Activated CD4-positive, alpha-beta T cell treated with anti-CD3 and anti-CD28 coated beads for 36 hours (primary cell): ENCODE measurements at regions not wholly inside any gene's neighbourhood (a gene's known extent, or its start where the extent isn't known, plus 50 kb on each side); places are given as distances from the start of the nearest gene placed in this dataset.
"Not testable (repeated sequence)": the region's sequence is repeated elsewhere in the genome, so short reads cannot be mapped to it uniquely, and the experiment has no call there.

ENCODE experiments used
- ATAC-seq: fragments of 200-7000 bp; cut with Tn5 transposase; one replicate; pipeline ENCODE4 v1.10.0; 2021; ENCODE audit warnings: mild to moderate bottlenecking, moderate library complexity
- CTCF ChIA-PET: fragments of 350-600 bp; sonication (Branson Sonifier 250); formaldehyde crosslinking; loops from one replicate; lab custom pipeline; 2021; ENCODE audit warnings: antibody characterized with exemption; lab: Charles Lee
- POLR2A ChIA-PET: fragments of 350-600 bp; sonication (Branson Sonifier 250); formaldehyde crosslinking; loops from one replicate; lab custom pipeline; 2021; ENCODE audit warnings: antibody characterized with exemption, inconsistent platforms; lab: Charles Lee
- DNase-seq: peaks from one replicate; pipeline ENCODE4 v3.0.0-alpha.2; 2020
- H3K27ac Mint-ChIP-seq: one replicate; pipeline ENCODE4 v1.8.0; 2021; ENCODE audit warnings: mixed read lengths
- H3K27me3 Mint-ChIP-seq: one replicate; pipeline ENCODE4 v1.8.0; 2021; ENCODE audit warnings: mixed read lengths
- H3K36me3 Mint-ChIP-seq: one replicate; pipeline ENCODE4 v1.8.0; 2021; ENCODE audit warnings: low read depth, mixed read lengths
- H3K4me1 Mint-ChIP-seq: one replicate; pipeline ENCODE4 v1.8.0; 2021; ENCODE audit warnings: mixed read lengths
- H3K4me3 Mint-ChIP-seq: one replicate; pipeline ENCODE4 v1.8.0; 2021; ENCODE audit warnings: mild to moderate bottlenecking, moderate library complexity, mixed read lengths
- H3K9me3 Mint-ChIP-seq: one replicate; pipeline ENCODE4 v1.8.0; 2021; ENCODE audit warnings: low read depth, mixed read lengths
- intact Hi-C, 2 experiments: fragments of 100-400 bp; cut with DNase I in 1 of 2; cut with micrococcal nuclease in 1 of 2; formaldehyde crosslinking; loops; one replicate each; pipeline versions ENCODE4 v1.14.2 to v1.15.1; 2022 to 2024; cut with DNase I, micrococcal nuclease

- H3K9me3 Mint-ChIP-seq, CTCF ChIA-PET, DNase-seq, H3K36me3 Mint-ChIP-seq, POLR2A ChIA-PET, ATAC-seq, H3K4me1 Mint-ChIP-seq, H3K27ac Mint-ChIP-seq, H3K4me3 Mint-ChIP-seq, intact Hi-C loops: not testable (repeated sequence)
- peaks cover 14% of the 10 kb centered on the region for H3K27me3 Mint-ChIP-seq
Measured at GRCh38 chr5:11392-11791, 80.6 kb upstream of the PLEKHG4B start.

- no peaks in the 10 kb centered on the region for H3K36me3 Mint-ChIP-seq
- H3K27me3 Mint-ChIP-seq: peaks cover 16% of the 10 kb centered on the region
- POLR2A ChIA-PET: no interaction called here
- DNase-seq (no peak), ATAC-seq (no peak)
- H3K27ac Mint-ChIP-seq: no peak overlapping the region
- H3K4me1 Mint-ChIP-seq: no peaks in the 10 kb centered on the region
- H3K4me3 Mint-ChIP-seq: no peak overlapping the region
- CTCF ChIA-PET: no interaction called here
- no peaks in the 10 kb centered on the region for H3K9me3 Mint-ChIP-seq
- intact Hi-C loops: no loop called here
Measured at GRCh38 chr5:11898-12297, 80.1 kb upstream of the PLEKHG4B start.

GRCh38 chr5:13234-13633 is 78.7 kb upstream of the PLEKHG4B start:
- Mint-ChIP-seq H3K9me3 (no peaks in the 10 kb centered on the region), H3K27ac (no peak overlapping the region), H3K4me1 (no peaks in the 10 kb centered on the region), H3K27me3 (peaks cover 19% of the 10 kb centered on the region), H3K4me3 (no peak overlapping the region), H3K36me3 (no peaks in the 10 kb centered on the region)
- intact Hi-C loops: no loop called here
- no peak for DNase-seq
- POLR2A ChIA-PET: no interaction called here
- CTCF ChIA-PET: no interaction called here
- ATAC-seq: no peak

GRCh38 chr5:14676-15075 is 77.3 kb upstream of the PLEKHG4B start:
- ATAC-seq, H3K27ac Mint-ChIP-seq, CTCF ChIA-PET: not testable (repeated sequence)

GRCh38 chr5:20276-20675 is 71.7 kb upstream of the PLEKHG4B start:
- H3K27ac Mint-ChIP-seq, ATAC-seq, intact Hi-C loops, H3K9me3 Mint-ChIP-seq, H3K4me1 Mint-ChIP-seq, DNase-seq, POLR2A ChIA-PET, H3K36me3 Mint-ChIP-seq, CTCF ChIA-PET, H3K4me3 Mint-ChIP-seq: not testable (repeated sequence)
- peaks cover 26% of the 10 kb centered on the region for H3K27me3 Mint-ChIP-seq

More at GRCh38 chr5:14676-15075, 77.3 kb upstream of the PLEKHG4B start:
- intact Hi-C loops, H3K4me3 Mint-ChIP-seq, POLR2A ChIA-PET, DNase-seq, H3K36me3 Mint-ChIP-seq, H3K9me3 Mint-ChIP-seq, H3K4me1 Mint-ChIP-seq: not testable (repeated sequence)
- H3K27me3 Mint-ChIP-seq: peaks cover 21% of the 10 kb centered on the region

- H3K4me1 Mint-ChIP-seq: no peaks in the 10 kb centered on the region
- CTCF ChIA-PET: no interaction called here
- DNase-seq (no peak), ATAC-seq (no peak)
- intact Hi-C loops: no loop called here
- peaks cover 17% of the 10 kb centered on the region for H3K27me3 Mint-ChIP-seq
- H3K36me3 Mint-ChIP-seq: no peaks in the 10 kb centered on the region
- H3K9me3 Mint-ChIP-seq: no peaks in the 10 kb centered on the region
- POLR2A ChIA-PET: no interaction called here
- H3K27ac Mint-ChIP-seq: no peak overlapping the region
- H3K4me3 Mint-ChIP-seq: no peak overlapping the region
Measured at GRCh38 chr5:21654-22233, 70.2 kb upstream of the PLEKHG4B start.

GRCh38 chr5:23907-24306 is 68.1 kb upstream of the PLEKHG4B start:
- intact Hi-C loops, H3K9me3 Mint-ChIP-seq, H3K4me1 Mint-ChIP-seq, H3K4me3 Mint-ChIP-seq, POLR2A ChIA-PET, DNase-seq, CTCF ChIA-PET, ATAC-seq, H3K36me3 Mint-ChIP-seq, H3K27ac Mint-ChIP-seq: not testable (repeated sequence)
- peaks cover 27% of the 10 kb centered on the region for H3K27me3 Mint-ChIP-seq

GRCh38 chr5:25067-25466 is 66.9 kb upstream of the PLEKHG4B start:
- not testable (repeated sequence) for DNase-seq, ATAC-seq
- CTCF ChIA-PET: interaction anchor here (1.1 kb wide), 1 partner anchor 163 kb away, joined by 4 read pairs; no protein-coding TSS in a partner anchor

GRCh38 chr5:30131-30530 is 61.8 kb upstream of the PLEKHG4B start:
- Mint-ChIP-seq H3K4me3 (no peak overlapping the region), H3K4me1 (no peaks in the 10 kb centered on the region), H3K27ac (no peak overlapping the region), H3K27me3 (peaks cover 38% of the 10 kb centered on the region), H3K9me3 (peaks cover 14% of the 10 kb centered on the region), H3K36me3 (peaks cover 3% of the 10 kb centered on the region)
- intact Hi-C loops: no loop called here
- ChIA-PET POLR2A (no interaction called here), CTCF (no interaction called here)
- ATAC-seq: no peak
- no peak for DNase-seq

More at GRCh38 chr5:25067-25466, 66.9 kb upstream of the PLEKHG4B start:
- H3K4me1 Mint-ChIP-seq, H3K27ac Mint-ChIP-seq, intact Hi-C loops, POLR2A ChIA-PET, H3K4me3 Mint-ChIP-seq, H3K36me3 Mint-ChIP-seq: not testable (repeated sequence)
- Mint-ChIP-seq H3K27me3 (peaks cover 30% of the 10 kb centered on the region), H3K9me3 (peaks cover 14% of the 10 kb centered on the region)

GRCh38 chr5:30556-30955 is 61.4 kb upstream of the PLEKHG4B start:
- H3K27me3 Mint-ChIP-seq: peaks cover 40% of the 10 kb centered on the region
- intact Hi-C loops, H3K4me1 Mint-ChIP-seq, ATAC-seq, CTCF ChIA-PET, H3K4me3 Mint-ChIP-seq, H3K27ac Mint-ChIP-seq, DNase-seq, POLR2A ChIA-PET, H3K36me3 Mint-ChIP-seq: not testable (repeated sequence)
- H3K9me3 Mint-ChIP-seq: peaks cover 14% of the 10 kb centered on the region

- H3K4me3 Mint-ChIP-seq: no peak overlapping the region
- DNase-seq (no peak), ATAC-seq (no peak)
- no peaks in the 10 kb centered on the region for H3K4me1 Mint-ChIP-seq
- peaks cover 14% of the 10 kb centered on the region for H3K9me3 Mint-ChIP-seq
- POLR2A ChIA-PET: no interaction called here
- H3K36me3 Mint-ChIP-seq: peaks cover 3% of the 10 kb centered on the region
- H3K27ac Mint-ChIP-seq: no peak overlapping the region
- H3K27me3 Mint-ChIP-seq: peaks cover 33% of the 10 kb centered on the region
- CTCF ChIA-PET: no interaction called here
- intact Hi-C loops: no loop called here
Measured at GRCh38 chr5:32165-32564, 59.8 kb upstream of the PLEKHG4B start.

GRCh38 chr5:35521-35920 is 56.4 kb upstream of the PLEKHG4B start:
- DNase-seq, H3K27ac Mint-ChIP-seq, POLR2A ChIA-PET, ATAC-seq, H3K4me3 Mint-ChIP-seq, H3K4me1 Mint-ChIP-seq, H3K36me3 Mint-ChIP-seq, H3K9me3 Mint-ChIP-seq, CTCF ChIA-PET, intact Hi-C loops: not testable (repeated sequence)
- H3K27me3 Mint-ChIP-seq: peaks cover 25% of the 10 kb centered on the region
